ENCODE measurements at regions not wholly inside any gene's neighbourhood (a gene's known extent, or its start where the extent isn't known, plus 50 kb on each side); places are given as distances from the start of the nearest gene placed in this dataset.
"Not testable (repeated sequence)": the region's sequence is repeated elsewhere in the genome, so short reads cannot be mapped to it uniquely, and the experiment has no call there.

- intact Hi-C loops (cut with DNase I), result no loop called here
- Histone ChIP-seq H3K4me3 (ENCODE audit: low read length in 3 of 3) (no peak overlapping the region), H3K27me3 (ENCODE audit: control insufficient read depth, insufficient read depth, low read length) (no peaks in the 10 kb centered on the region), H3K4me1 (ENCODE audit: control insufficient read depth in 2 of 3, insufficient read depth in 2 of 3, low read depth in 1 of 3, low read length in 3 of 3) (no peaks in the 10 kb centered on the region), H3K36me3 (ENCODE audit: control insufficient read depth in 2 of 3, insufficient read depth in 3 of 3, low read length in 3 of 3) (no peaks in the 10 kb centered on the region), H3K27ac (ENCODE audit: low read depth in 2 of 2, low read length in 2 of 2) (no peak overlapping the region), H3K9ac (ENCODE audit: low read length in 3 of 3) (no peak overlapping the region), H3K9me3 (ENCODE audit: control insufficient read depth in 2 of 3, insufficient read depth in 1 of 3, low read length in 3 of 3) (no peaks in the 10 kb centered on the region)
- FAIRE-seq (no peak), DNase-seq (no peak)
- TF ChIP-seq CTCF (IDR thresholded peaks at IDR 0.05; ENCODE audit: borderline replicate concordance, extremely low read depth, insufficient read depth), result no peak
Observed at GRCh38 chr4:170465429-170465828, 375.7 kb upstream of the AADAT start.

GRCh38 chr4:170464614-170465197 lies 374.9 kb upstream of the AADAT start:
- no peak for TF ChIP-seq CTCF (IDR thresholded peaks at IDR 0.05; ENCODE audit: borderline replicate concordance, extremely low read depth, insufficient read depth)
- H3K27ac ChIP-seq (ENCODE audit: low read depth in 2 of 2, low read length in 2 of 2), result no peak overlapping the region
- intact Hi-C loops (cut with DNase I), result no loop called here
- no peak overlapping the region for H3K4me3 ChIP-seq (ENCODE audit: low read length in 3 of 3)
- no peaks in the 10 kb centered on the region for H3K27me3 ChIP-seq (ENCODE audit: control insufficient read depth, insufficient read depth, low read length)
- FAIRE-seq (no peak), DNase-seq (no peak)
- H3K9me3 ChIP-seq (ENCODE audit: control insufficient read depth in 2 of 3, insufficient read depth in 1 of 3, low read length in 3 of 3), result no peaks in the 10 kb centered on the region
- no peaks in the 10 kb centered on the region for H3K4me1 ChIP-seq (ENCODE audit: control insufficient read depth in 2 of 3, insufficient read depth in 2 of 3, low read depth in 1 of 3, low read length in 3 of 3)
- no peaks in the 10 kb centered on the region for H3K36me3 ChIP-seq (ENCODE audit: control insufficient read depth in 2 of 3, insufficient read depth in 3 of 3, low read length in 3 of 3)
- H3K9ac ChIP-seq (ENCODE audit: low read length in 3 of 3), result no peak overlapping the region

GRCh38 chr4:170446782-170447181 lies 357.0 kb upstream of the AADAT start:
- DNase-seq, result no peak
- no peak for FAIRE-seq
- H3K36me3 ChIP-seq (ENCODE audit: control insufficient read depth in 2 of 3, insufficient read depth in 3 of 3, low read length in 3 of 3), result no peaks in the 10 kb centered on the region
- peaks cover 0 to 2% (median 0%) of the 10 kb centered on the region in 3 donors for H3K9me3 ChIP-seq (ENCODE audit: control insufficient read depth in 2 of 3, insufficient read depth in 1 of 3, low read length in 3 of 3)
- intact Hi-C loops (cut with DNase I), result no loop called here
- no peak overlapping the region for H3K9ac ChIP-seq (ENCODE audit: low read length in 3 of 3)
- no peak for TF ChIP-seq CTCF (IDR thresholded peaks at IDR 0.05; ENCODE audit: borderline replicate concordance, extremely low read depth, insufficient read depth)
- no peak overlapping the region for H3K4me3 ChIP-seq (ENCODE audit: low read length in 3 of 3)
- no peaks in the 10 kb centered on the region for H3K27me3 ChIP-seq (ENCODE audit: control insufficient read depth, insufficient read depth, low read length)
- no peak overlapping the region for H3K27ac ChIP-seq (ENCODE audit: low read depth in 2 of 2, low read length in 2 of 2)
- H3K4me1 ChIP-seq (ENCODE audit: control insufficient read depth in 2 of 3, insufficient read depth in 2 of 3, low read depth in 1 of 3, low read length in 3 of 3), result no peaks in the 10 kb centered on the region

GRCh38 chr4:170441146-170441545 lies 351.4 kb upstream of the AADAT start:
- FAIRE-seq; H3K9ac ChIP-seq (ENCODE audit: low read length in 3 of 3); H3K36me3 ChIP-seq (ENCODE audit: control insufficient read depth in 2 of 3, insufficient read depth in 3 of 3, low read length in 3 of 3); H3K4me3 ChIP-seq (ENCODE audit: low read length in 3 of 3); H3K27ac ChIP-seq (ENCODE audit: low read depth in 2 of 2, low read length in 2 of 2); DNase-seq; H3K9me3 ChIP-seq (ENCODE audit: control insufficient read depth in 2 of 3, insufficient read depth in 1 of 3, low read length in 3 of 3); H3K4me1 ChIP-seq (ENCODE audit: control insufficient read depth in 2 of 3, insufficient read depth in 2 of 3, low read depth in 1 of 3, low read length in 3 of 3); H3K27me3 ChIP-seq (ENCODE audit: control insufficient read depth, insufficient read depth, low read length); intact Hi-C loops (cut with DNase I): not testable (repeated sequence)

Data from kidney (tissue), 13 donors.